IPS DF 19.7 (cell line): ENCODE measurements at regions not wholly inside any gene's neighbourhood (a gene's known extent, or its start where the extent isn't known, plus 50 kb on each side); places are given as distances from the start of the nearest gene placed in this dataset.
"Not testable (repeated sequence)": the region's sequence is repeated elsewhere in the genome, so short reads cannot be mapped to it uniquely, and the experiment has no call there.

Experiments used
- DNase-seq: peaks from one replicate; pipeline ENCODE4 v3.0.0-alpha.2; 2013; ENCODE audit warnings: low read depth, low spot score

- no peak for DNase-seq
Observed at GRCh38 chr1:218930472-218931241, 243.0 kb upstream of the LYPLAL1 start.

GRCh38 chr1:218931324-218931723 lies 242.4 kb upstream of the LYPLAL1 start:
- DNase-seq, result no peak

GRCh38 chr1:218933513-218933912 lies 240.2 kb upstream of the LYPLAL1 start:
- DNase-seq, result no peak

GRCh38 chr1:218935408-218935807 lies 238.3 kb upstream of the LYPLAL1 start:
- DNase-seq, result not testable (repeated sequence)

GRCh38 chr1:218938259-218938658 lies 235.4 kb upstream of the LYPLAL1 start:
- DNase-seq, result no peak

- DNase-seq, result no peak
Observed at GRCh38 chr1:218939095-218939494, 234.6 kb upstream of the LYPLAL1 start.

GRCh38 chr1:218942431-218942830 lies 231.2 kb upstream of the LYPLAL1 start:
- DNase-seq, result no peak

- no peak for DNase-seq
Observed at GRCh38 chr1:218943371-218943770, 230.3 kb upstream of the LYPLAL1 start.

GRCh38 chr1:218945050-218945449 lies 228.6 kb upstream of the LYPLAL1 start:
- no peak for DNase-seq

GRCh38 chr1:218946147-218946546 lies 227.5 kb upstream of the LYPLAL1 start:
- DNase-seq, result no peak

- DNase-seq, result no peak
Observed at GRCh38 chr1:218948446-218948845, 225.2 kb upstream of the LYPLAL1 start.

- no peak for DNase-seq
Observed at GRCh38 chr1:218953386-218953785, 220.3 kb upstream of the LYPLAL1 start.

- no peak for DNase-seq
Observed at GRCh38 chr1:218957971-218958370, 215.7 kb upstream of the LYPLAL1 start.

- DNase-seq, result no peak
Observed at GRCh38 chr1:218959784-218960183, 213.9 kb upstream of the LYPLAL1 start.

GRCh38 chr1:218964471-218965185 lies 209.1 kb upstream of the LYPLAL1 start:
- no peak for DNase-seq

- no peak for DNase-seq
Observed at GRCh38 chr1:218965821-218966220, 207.9 kb upstream of the LYPLAL1 start.

- no peak for DNase-seq
Observed at GRCh38 chr1:218967254-218967653, 206.4 kb upstream of the LYPLAL1 start.

- no peak for DNase-seq
Observed at GRCh38 chr1:218967836-218968235, 205.8 kb upstream of the LYPLAL1 start.

- DNase-seq, result no peak
Observed at GRCh38 chr1:218969006-218969405, 204.7 kb upstream of the LYPLAL1 start.

- DNase-seq, result no peak
Observed at GRCh38 chr1:218970397-218970990, 203.2 kb upstream of the LYPLAL1 start.

GRCh38 chr1:218971156-218971555 lies 202.5 kb upstream of the LYPLAL1 start:
- DNase-seq, result no peak

GRCh38 chr1:218980881-218981280 lies 192.8 kb upstream of the LYPLAL1 start:
- DNase-seq, result no peak

GRCh38 chr1:218982482-218982881 lies 191.2 kb upstream of the LYPLAL1 start:
- DNase-seq, result no peak
